ENCODE measurements at regions not wholly inside any gene's neighbourhood (a gene's known extent, or its start where the extent isn't known, plus 50 kb on each side); places are given as distances from the start of the nearest gene placed in this dataset.

GRCh38 chr13:48853728-48854102, 122.0 kb upstream of the FNDC3A start:
- Mint-ChIP-seq H3K36me3 (no peaks in the 10 kb centered on the region), H3K9me3 (no peaks in the 10 kb centered on the region), H3K27me3 (peaks cover 6% of the 10 kb centered on the region), H3K4me1 (ENCODE audit: low read depth) (peaks cover 37% of the 10 kb centered on the region), H3K4me3 (no peak overlapping the region), H3K27ac (peak overlapping the region; percentile 31)
- intact Hi-C loops (cut with micrococcal nuclease) = loop anchor here (1.0 to 2.0 kb wide), 3 partner anchors 31 to 49 kb away; no protein-coding TSS in a partner anchor
- CTCF ChIA-PET = no interaction called here
- DNase-seq = peak; percentile 53
- POLR2A ChIA-PET = interaction anchor here (1.0 to 3.4 kb wide), 2 partner anchors 30 to 38 kb away, joined by 4 to 17 read pairs; no protein-coding TSS in a partner anchor

- peaks cover 27% of the 10 kb centered on the region for H3K4me1 Mint-ChIP-seq (ENCODE audit: low read depth)
- CTCF ChIA-PET = no interaction called here
- H3K36me3 Mint-ChIP-seq = no peaks in the 10 kb centered on the region
- POLR2A ChIA-PET = interaction anchor here (0.6 kb wide), 1 partner anchor 252 kb away, joined by 3 read pairs; no protein-coding TSS in a partner anchor
- peaks cover 2% of the 10 kb centered on the region for H3K9me3 Mint-ChIP-seq
- DNase-seq = no peak
- intact Hi-C loops (cut with micrococcal nuclease) = no loop called here
- H3K4me3 Mint-ChIP-seq = no peak overlapping the region
- no peaks in the 10 kb centered on the region for H3K27me3 Mint-ChIP-seq
- H3K27ac Mint-ChIP-seq = no peak overlapping the region
These were observed 118.1 kb upstream of the FNDC3A start for GRCh38 chr13:48857576-48857975.

- Mint-ChIP-seq H3K27ac (no peak overlapping the region), H3K4me1 (ENCODE audit: low read depth) (peaks cover 24% of the 10 kb centered on the region), H3K27me3 (no peaks in the 10 kb centered on the region), H3K4me3 (no peak overlapping the region), H3K9me3 (peaks cover 2% of the 10 kb centered on the region), H3K36me3 (no peaks in the 10 kb centered on the region)
- ChIA-PET POLR2A (interaction anchor here (0.6 kb wide), 2 partner anchors 251 to 759 kb away, joined by 3 read pairs; no protein-coding TSS in a partner anchor), CTCF (no interaction called here)
- no peak for DNase-seq
- intact Hi-C loops (cut with micrococcal nuclease) = no loop called here
These were observed 117.4 kb upstream of the FNDC3A start for GRCh38 chr13:48858122-48858902.

- no peak overlapping the region for H3K4me3 Mint-ChIP-seq
- POLR2A ChIA-PET = no interaction called here
- DNase-seq = no peak
- CTCF ChIA-PET = no interaction called here
- peaks cover 2% of the 10 kb centered on the region for H3K9me3 Mint-ChIP-seq
- H3K27me3 Mint-ChIP-seq = no peaks in the 10 kb centered on the region
- peaks cover 17% of the 10 kb centered on the region for H3K4me1 Mint-ChIP-seq (ENCODE audit: low read depth)
- intact Hi-C loops (cut with micrococcal nuclease) = no loop called here
- no peaks in the 10 kb centered on the region for H3K36me3 Mint-ChIP-seq
- H3K27ac Mint-ChIP-seq = no peak overlapping the region
These were observed 116.2 kb upstream of the FNDC3A start for GRCh38 chr13:48859272-48860105.

- intact Hi-C loops (cut with micrococcal nuclease) = no loop called here
- Mint-ChIP-seq H3K27ac (no peak overlapping the region), H3K4me3 (no peak overlapping the region), H3K4me1 (ENCODE audit: low read depth) (peaks cover 17% of the 10 kb centered on the region), H3K9me3 (peaks cover 2% of the 10 kb centered on the region), H3K27me3 (no peaks in the 10 kb centered on the region), H3K36me3 (no peaks in the 10 kb centered on the region)
- ChIA-PET POLR2A (no interaction called here), CTCF (no interaction called here)
- no peak for DNase-seq
These were observed 115.3 kb upstream of the FNDC3A start for GRCh38 chr13:48860364-48860763.

GRCh38 chr13:48862572-48862971, 113.1 kb upstream of the FNDC3A start:
- H3K4me3 Mint-ChIP-seq = no peak overlapping the region
- H3K9me3 Mint-ChIP-seq = peaks cover 2% of the 10 kb centered on the region
- peaks cover 17% of the 10 kb centered on the region for H3K4me1 Mint-ChIP-seq (ENCODE audit: low read depth)
- DNase-seq = no peak
- ChIA-PET CTCF (no interaction called here), POLR2A (no interaction called here)
- no peak overlapping the region for H3K27ac Mint-ChIP-seq
- H3K27me3 Mint-ChIP-seq = no peaks in the 10 kb centered on the region
- H3K36me3 Mint-ChIP-seq = no peaks in the 10 kb centered on the region
- intact Hi-C loops (cut with micrococcal nuclease) = no loop called here

- intact Hi-C loops (cut with micrococcal nuclease) = loop anchor here (1.0 kb wide), 1 partner anchor 15 kb away; no protein-coding TSS in a partner anchor
- Mint-ChIP-seq H3K4me1 (ENCODE audit: low read depth) (peaks cover 6% of the 10 kb centered on the region), H3K36me3 (no peaks in the 10 kb centered on the region), H3K9me3 (peaks cover 2% of the 10 kb centered on the region), H3K4me3 (no peak overlapping the region), H3K27me3 (no peaks in the 10 kb centered on the region), H3K27ac (no peak overlapping the region)
- POLR2A ChIA-PET = no interaction called here
- CTCF ChIA-PET = no interaction called here
- no peak for DNase-seq
These were observed 111.6 kb upstream of the FNDC3A start for GRCh38 chr13:48864100-48864499.

GRCh38 chr13:48866249-48866648, 109.5 kb upstream of the FNDC3A start:
- Mint-ChIP-seq H3K27me3 (no peaks in the 10 kb centered on the region), H3K4me1 (ENCODE audit: low read depth) (peaks cover 3% of the 10 kb centered on the region), H3K4me3 (no peak overlapping the region), H3K9me3 (peaks cover 2% of the 10 kb centered on the region), H3K36me3 (no peaks in the 10 kb centered on the region), H3K27ac (no peak overlapping the region)
- no peak for DNase-seq
- intact Hi-C loops (cut with micrococcal nuclease) = no loop called here
- POLR2A ChIA-PET = no interaction called here
- CTCF ChIA-PET = no interaction called here

GRCh38 chr13:48873081-48873480, 102.6 kb upstream of the FNDC3A start:
- H3K4me1 Mint-ChIP-seq (ENCODE audit: low read depth) = no peaks in the 10 kb centered on the region
- DNase-seq = no peak
- no peak overlapping the region for H3K4me3 Mint-ChIP-seq
- CTCF ChIA-PET = no interaction called here
- H3K9me3 Mint-ChIP-seq = no peaks in the 10 kb centered on the region
- intact Hi-C loops (cut with micrococcal nuclease) = no loop called here
- no peaks in the 10 kb centered on the region for H3K27me3 Mint-ChIP-seq
- no peak overlapping the region for H3K27ac Mint-ChIP-seq
- POLR2A ChIA-PET = interaction anchor here (0.8 kb wide), 1 partner anchor 11 kb away, joined by 3 read pairs; no protein-coding TSS in a partner anchor
- H3K36me3 Mint-ChIP-seq = no peaks in the 10 kb centered on the region

GRCh38 chr13:48873587-48873986, 102.1 kb upstream of the FNDC3A start:
- Mint-ChIP-seq H3K4me3 (no peak overlapping the region), H3K36me3 (no peaks in the 10 kb centered on the region), H3K4me1 (ENCODE audit: low read depth) (no peaks in the 10 kb centered on the region), H3K27me3 (no peaks in the 10 kb centered on the region), H3K27ac (no peak overlapping the region), H3K9me3 (no peaks in the 10 kb centered on the region)
- ChIA-PET POLR2A (interaction anchor here (0.8 kb wide), 1 partner anchor 11 kb away, joined by 3 read pairs; no protein-coding TSS in a partner anchor), CTCF (no interaction called here)
- intact Hi-C loops (cut with micrococcal nuclease) = no loop called here
- no peak for DNase-seq

- Mint-ChIP-seq H3K4me1 (ENCODE audit: low read depth) (peaks cover 2% of the 10 kb centered on the region), H3K27ac (no peak overlapping the region), H3K36me3 (no peaks in the 10 kb centered on the region), H3K4me3 (no peak overlapping the region), H3K27me3 (no peaks in the 10 kb centered on the region), H3K9me3 (no peaks in the 10 kb centered on the region)
- intact Hi-C loops (cut with micrococcal nuclease) = no loop called here
- ChIA-PET POLR2A (interaction anchor here (0.8 kb wide), 1 partner anchor 10 kb away, joined by 3 read pairs; no protein-coding TSS in a partner anchor), CTCF (interaction anchor here (0.8 kb wide), 1 partner anchor 588 kb away, joined by 3 read pairs; no protein-coding TSS in a partner anchor)
- no peak for DNase-seq
These were observed 101.5 kb upstream of the FNDC3A start for GRCh38 chr13:48874165-48874564.

- CTCF ChIA-PET = interaction anchor here (0.8 kb wide), 1 partner anchor 589 kb away, joined by 3 read pairs; no protein-coding TSS in a partner anchor
- Mint-ChIP-seq H3K4me3 (no peak overlapping the region), H3K9me3 (no peaks in the 10 kb centered on the region), H3K36me3 (no peaks in the 10 kb centered on the region), H3K27me3 (no peaks in the 10 kb centered on the region), H3K27ac (no peak overlapping the region), H3K4me1 (ENCODE audit: low read depth) (peaks cover 10% of the 10 kb centered on the region)
- intact Hi-C loops (cut with micrococcal nuclease) = no loop called here
- no peak for DNase-seq
- POLR2A ChIA-PET = no interaction called here
These were observed 100.7 kb upstream of the FNDC3A start for GRCh38 chr13:48875047-48875446.
